MM.1S (cell line): ENCODE measurements at regions not wholly inside any gene's neighbourhood (a gene's known extent, or its start where the extent isn't known, plus 50 kb on each side); places are given as distances from the start of the nearest gene placed in this dataset.

Experiments
- CTCF ChIP-seq: fragments of 300-600 bp; sonication (generic); IDR thresholded peaks from 2 replicates; pipeline ENCODE4 v1.5.1; 2016; ENCODE audit warnings: antibody characterized with exemption, low read length, mixed read lengths
- EZH2phosphoT487 ChIP-seq: fragments of 300-600 bp; sonication (generic); IDR thresholded peaks from 2 replicates; pipeline ENCODE4 v1.6.1; 2018; ENCODE audit warnings: antibody characterized with exemption, low read length

- TF ChIP-seq CTCF (no peak), EZH2phosphoT487 (no peak)
These were observed 384.9 kb downstream of the SHANK2 start for GRCh38 chr11:70867281-70868047.
